DND-41 (cell line): ENCODE measurements at regions not wholly inside any gene's neighbourhood (a gene's known extent, or its start where the extent isn't known, plus 50 kb on each side); places are given as distances from the start of the nearest gene placed in this dataset.

Experiments
- EZH2 ChIP-seq: IDR thresholded peaks from 3 replicates; pipeline ENCODE4 v1.6.1; 2012; ENCODE audit warnings: borderline replicate concordance, low read depth, mild to moderate bottlenecking, moderate library complexity, low read length, inconsistent platforms; ENCODE audit not compliant: severe bottlenecking
- TF ChIP-seq, protein P1 (sequence below): IDR thresholded peaks from 2 replicates; pipeline ENCODE4 v1.5.1; 2012; ENCODE audit warnings: borderline replicate concordance, low read length, moderate library complexity, mild to moderate bottlenecking; ENCODE audit not compliant: poor library complexity, severe bottlenecking; ENCODE audit errors: extremely low read depth

DNA sequence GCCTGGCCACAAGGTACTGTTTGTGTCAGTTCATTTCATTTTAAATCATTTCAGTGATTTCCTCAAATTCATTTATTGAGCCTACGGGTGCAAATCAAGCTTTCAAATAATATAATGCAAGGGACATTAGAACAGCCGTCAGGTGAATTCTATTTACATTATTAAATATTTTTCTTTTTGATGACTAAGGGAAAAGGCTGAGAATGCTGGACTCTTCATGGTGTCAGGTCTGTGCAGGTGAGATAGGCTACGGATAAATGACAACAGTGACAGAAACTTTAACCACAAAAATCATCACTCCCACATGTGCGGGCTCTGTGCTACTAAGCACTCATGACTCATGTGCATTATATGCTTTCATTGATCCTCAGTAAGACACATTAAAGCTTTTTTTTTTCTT is 149.2 kb upstream of the ZNF716 start:
- TF ChIP-seq, protein P1, sequence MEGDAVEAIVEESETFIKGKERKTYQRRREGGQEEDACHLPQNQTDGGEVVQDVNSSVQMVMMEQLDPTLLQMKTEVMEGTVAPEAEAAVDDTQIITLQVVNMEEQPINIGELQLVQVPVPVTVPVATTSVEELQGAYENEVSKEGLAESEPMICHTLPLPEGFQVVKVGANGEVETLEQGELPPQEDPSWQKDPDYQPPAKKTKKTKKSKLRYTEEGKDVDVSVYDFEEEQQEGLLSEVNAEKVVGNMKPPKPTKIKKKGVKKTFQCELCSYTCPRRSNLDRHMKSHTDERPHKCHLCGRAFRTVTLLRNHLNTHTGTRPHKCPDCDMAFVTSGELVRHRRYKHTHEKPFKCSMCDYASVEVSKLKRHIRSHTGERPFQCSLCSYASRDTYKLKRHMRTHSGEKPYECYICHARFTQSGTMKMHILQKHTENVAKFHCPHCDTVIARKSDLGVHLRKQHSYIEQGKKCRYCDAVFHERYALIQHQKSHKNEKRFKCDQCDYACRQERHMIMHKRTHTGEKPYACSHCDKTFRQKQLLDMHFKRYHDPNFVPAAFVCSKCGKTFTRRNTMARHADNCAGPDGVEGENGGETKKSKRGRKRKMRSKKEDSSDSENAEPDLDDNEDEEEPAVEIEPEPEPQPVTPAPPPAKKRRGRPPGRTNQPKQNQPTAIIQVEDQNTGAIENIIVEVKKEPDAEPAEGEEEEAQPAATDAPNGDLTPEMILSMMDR: no peak
- TF ChIP-seq EZH2: no peak
